ENCODE measurements at regions not wholly inside any gene's neighbourhood (a gene's known extent, or its start where the extent isn't known, plus 50 kb on each side); places are given as distances from the start of the nearest gene placed in this dataset.

GRCh38 chr2:39494784-39495251 lies 57.7 kb upstream of the MAP4K3 start:
- DNase-seq (ENCODE audit: low read depth, low spot score) (peak; percentile 66), FAIRE-seq (no peak), ATAC-seq (peak; percentile 45)
- WGBS (ENCODE audit: insufficient coverage, insufficient replicate concordance, low lambda C conversion rate, missing lambda C conversion rate): 12% methylated on average over 6 of the region's 6 CpGs
- CTCF ChIA-PET: interaction anchor here (1.0 to 1.1 kb wide), 2 partner anchors 114 to 117 kb away, joined by 3 to 4 read pairs; no protein-coding TSS in a partner anchor
- POLR2A ChIA-PET: interaction anchor here (0.6 kb wide), 1 partner anchor 117 kb away, joined by 3 read pairs; no protein-coding TSS in a partner anchor
- Histone ChIP-seq H2AFZ (ENCODE audit: control insufficient read depth, low read depth, low read length) (no peak overlapping the region), H3K79me2 (ENCODE audit: control insufficient read depth, insufficient read depth, low read length) (no peaks in the 10 kb centered on the region), H3K27ac (ENCODE audit: control insufficient read depth, insufficient read depth) (no peak overlapping the region), H3K27me3 (replicated peaks in 1 of 2; ENCODE audit: control insufficient read depth in 2 of 2, insufficient read depth in 2 of 2, low read length in 1 of 2) (peaks cover 0 to 3% of the 10 kb centered on the region in 2 experiments; a peak in 2 of 4 replicates), H3K9me3 (replicated peaks; ENCODE audit: control insufficient read depth, insufficient read depth, low read length) (no peaks in the 10 kb centered on the region), H3K9ac (ENCODE audit: control insufficient read depth, insufficient read depth, low read length) (no peak overlapping the region), H3K4me2 (ENCODE audit: control insufficient read depth, insufficient read depth) (no peak overlapping the region), H4K20me1 (ENCODE audit: control insufficient read depth, insufficient read depth) (no peaks in the 10 kb centered on the region), H3K4me1 (ENCODE audit: control insufficient read depth, insufficient read depth, low read length) (peaks cover 21% of the 10 kb centered on the region), H3K4me3 (no peak overlapping the region), H3K36me3 (ENCODE audit: control insufficient read depth in 2 of 2, insufficient read depth in 2 of 2, low read length in 1 of 2) (no peaks in the 10 kb centered on the region)
- no TSS peak for BruUV-seq (replicated peaks)
- in situ Hi-C loops (cut with MboI) (no loop called here), intact Hi-C loops (cut with micrococcal nuclease; ENCODE audit: unreplicated experiment) (loop anchor here (5.0 to 10.0 kb wide), 2 partner anchors 118 to 230 kb away; no protein-coding TSS in a partner anchor)
- RAD21 ChIA-PET (ENCODE audit: unreplicated experiment): interaction anchor here (1.0 to 2.7 kb wide), 3 partner anchors 57 to 117 kb away, joined by 3 to 9 read pairs (median 6); no protein-coding TSS in a partner anchor
- SMC1A ChIA-PET (ENCODE audit: uncharacterized antibody, unreplicated experiment): interaction anchor here (1.2 kb wide), 1 partner anchor 115 kb away, joined by 3 read pairs; no protein-coding TSS in a partner anchor
- no peak for TF ChIP-seq POLR2A (IDR thresholded peaks at IDR 0.05; ENCODE audit: low read depth, low read length)
- TF ChIP-seq YBX1 (IDR thresholded peaks at IDR 0.05): no peak
- TF ChIP-seq ZNF384 (IDR thresholded peaks at IDR 0.05; ENCODE audit: borderline replicate concordance, low read depth, low read length): peak; percentile 27; the same call in 1 of the 2 replicates
- TF ChIP-seq TCF12 (IDR thresholded peaks at IDR 0.05; ENCODE audit: low read depth, low read length): no peak
- no peak for TF ChIP-seq SIN3A (IDR thresholded peaks at IDR 0.05; ENCODE audit: low read depth, low read length)
- peak; percentile 19; the same call in 1 of the 2 replicates for TF ChIP-seq CREM (IDR thresholded peaks at IDR 0.05; ENCODE audit: low read depth)
- no peak for TF ChIP-seq PBX3 (IDR thresholded peaks at IDR 0.05; ENCODE audit: insufficient replicate concordance, low read depth, low read length)
- TF ChIP-seq SIX5 (IDR thresholded peaks at IDR 0.05; ENCODE audit: low read depth, low read length, severe bottlenecking): no peak
- TF ChIP-seq SKIL (IDR thresholded peaks at IDR 0.05; ENCODE audit: low read depth, poor library complexity, severe bottlenecking): peak; percentile 21
- peak; percentile 53; the same call in 1 of the 2 replicates for TF ChIP-seq IRF5 (IDR thresholded peaks at IDR 0.05; ENCODE audit: borderline replicate concordance)
- TF ChIP-seq NFIC (IDR thresholded peaks at IDR 0.05; ENCODE audit: low read depth, low read length): 0 out of 2 replicates have a peak, but pooled peaks have one; percentile 25
- 0 out of 2 replicates have a peak, but pooled peaks have one; percentile 32 for TF ChIP-seq EED (IDR thresholded peaks at IDR 0.05; ENCODE audit: low read depth)
- peak in 1 of 2 experiments; percentile 42; a peak in 1 of 4 replicates for TF ChIP-seq EP300 (IDR thresholded peaks at IDR 0.05; ENCODE audit: borderline replicate concordance in 1 of 2, control insufficient read depth in 1 of 2, low read depth in 2 of 2, low read length in 2 of 2)
- TF ChIP-seq RCOR1 (conservative IDR thresholded peaks at IDR 0.05; ENCODE audit: low read depth, low read length): no peak
- 0 out of 3 replicates have a peak, but pooled peaks have one; percentile 35 for TF ChIP-seq POU2F2 (IDR thresholded peaks at IDR 0.05; ENCODE audit: borderline replicate concordance, low read depth, low read length)
- no peak for TF ChIP-seq HDAC6 (IDR thresholded peaks at IDR 0.05; ENCODE audit: unreplicated experiment)
- no peak for TF ChIP-seq NFYB (IDR thresholded peaks at IDR 0.05; ENCODE audit: insufficient read depth, low read depth, low read length)
- peak; percentile 87 for TF ChIP-seq ATF2 (IDR thresholded peaks at IDR 0.05; ENCODE audit: low read length)
- no peak for TF ChIP-seq FOXK2 (IDR thresholded peaks at IDR 0.05)
